Left lobe of liver (tissue), 2 donors: ENCODE measurements at regions not wholly inside any gene's neighbourhood (a gene's known extent, or its start where the extent isn't known, plus 50 kb on each side); places are given as distances from the start of the nearest gene placed in this dataset.

Source experiments
- ATAC-seq: fragments of 200-7000 bp; cut with Tn5 transposase; one replicate; pipeline ENCODE4 v1.9.1; 2020; ENCODE audit warnings: mild to moderate bottlenecking, moderate library complexity
- DNase-seq: peaks from one replicate; pipeline ENCODE4 v3.0.0-alpha.2; 2020; ENCODE audit warnings: low spot score
- donor health status: DM: no; HTN: no; CAD: no; lungs with moderate emphysema.
- donor health status: DM: no; HTN: yes; CAD: no.

DNA sequence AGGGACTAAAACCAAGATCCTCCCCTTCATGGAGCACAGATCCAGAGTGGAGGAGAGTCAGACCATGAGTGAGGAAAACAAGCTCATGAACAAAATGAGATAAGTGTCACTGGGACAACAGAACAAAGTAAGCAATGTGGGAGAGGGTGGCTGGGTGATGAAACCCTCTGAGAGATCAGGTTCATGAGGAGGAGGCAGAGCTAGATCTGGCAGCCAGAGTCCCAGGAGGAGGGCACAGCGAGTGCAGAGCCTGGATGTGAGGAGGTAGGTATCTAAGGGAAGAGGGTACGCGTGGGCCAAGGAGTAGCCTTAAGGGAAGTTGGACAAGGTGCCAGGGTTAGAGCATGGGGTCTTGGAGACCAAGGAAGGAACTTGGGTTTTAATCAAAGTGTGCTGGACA lies 1311.9 kb downstream of the UQCRFS1 start:
- peak; percentile 48 for DNase-seq
- peak; percentile 68 for ATAC-seq

DNA sequence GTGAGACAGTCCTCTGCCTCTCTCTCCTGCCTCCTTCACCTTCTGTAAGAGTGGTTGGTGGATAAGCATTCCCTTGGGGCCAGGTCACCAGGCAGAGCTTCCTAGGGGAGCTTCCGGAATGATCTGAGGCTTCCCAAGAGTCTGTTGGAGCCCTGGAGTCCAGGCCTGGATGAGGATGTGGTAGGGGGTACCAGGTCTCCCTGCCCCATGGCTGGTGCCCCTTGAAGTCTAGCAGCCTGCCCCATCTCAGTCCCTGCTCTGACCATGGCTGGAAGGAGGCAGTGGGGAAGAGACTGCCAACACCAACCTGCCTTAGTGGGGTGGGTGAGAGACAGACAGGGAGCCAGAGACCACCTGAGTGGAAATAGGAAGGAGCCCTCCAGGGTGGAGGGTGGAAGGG lies 1316.9 kb downstream of the UQCRFS1 start:
- ATAC-seq (no peak), DNase-seq (no peak)

DNA sequence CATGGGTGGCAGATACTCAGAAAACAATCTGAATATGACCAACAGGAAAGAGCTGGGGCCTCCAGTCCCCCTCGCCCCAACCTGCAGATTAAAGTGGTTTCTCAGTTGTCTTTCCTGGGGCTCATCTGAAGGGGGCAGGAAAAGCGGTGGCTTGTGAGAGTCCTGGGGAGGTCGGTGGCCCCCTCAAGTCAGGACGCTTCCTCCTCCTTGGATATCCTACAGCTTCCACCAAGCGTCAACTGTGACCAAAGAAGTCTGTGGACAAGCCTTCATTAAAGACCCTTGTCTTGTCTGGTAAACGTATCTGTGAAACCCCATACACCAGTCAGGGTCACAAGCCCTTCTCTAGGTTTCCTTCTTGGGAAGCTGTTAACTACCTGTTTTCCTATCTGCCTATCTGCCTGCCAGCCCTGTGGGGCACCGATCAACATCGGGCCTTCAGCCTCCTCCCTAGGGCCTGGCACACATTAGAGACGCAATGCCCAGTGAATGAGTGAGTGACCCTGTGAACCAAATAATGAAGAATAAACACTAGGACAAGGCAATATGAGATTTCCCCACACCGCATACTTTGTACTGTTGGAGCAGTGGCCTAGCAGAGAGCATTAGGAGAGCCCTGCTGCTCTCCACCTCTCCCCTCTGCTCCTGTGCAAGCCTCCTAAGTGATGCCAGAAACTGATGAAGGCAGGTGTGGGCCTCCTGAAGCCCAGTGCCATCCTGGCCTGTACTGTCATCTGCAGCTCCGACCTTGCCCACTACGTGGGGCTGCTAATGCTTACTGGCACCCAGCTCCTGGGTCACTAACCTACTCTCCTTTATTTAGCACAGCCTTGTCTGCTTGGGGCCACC lies 1317.8 kb downstream of the UQCRFS1 start:
- DNase-seq (peak; percentile 61), ATAC-seq (peak; percentile 84)

DNA sequence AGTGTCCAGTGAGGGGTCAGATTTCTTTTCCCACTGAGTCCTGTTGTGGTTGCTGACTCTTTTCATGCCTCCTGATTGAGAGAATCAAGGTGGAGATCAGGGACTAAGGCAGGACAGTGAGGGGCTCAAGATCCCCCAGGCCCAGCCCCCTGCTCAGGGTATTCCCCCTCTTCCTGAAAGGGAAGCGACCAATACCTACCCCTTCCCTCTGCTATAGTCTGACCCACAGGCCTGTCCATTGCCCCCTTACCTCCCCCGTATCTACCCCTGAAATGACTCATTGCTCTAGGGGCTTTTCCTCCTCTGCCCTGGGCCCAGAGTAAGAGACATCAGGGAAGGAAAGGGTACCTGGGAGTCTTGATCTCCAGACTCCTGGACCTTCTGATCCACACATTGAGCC lies 1320.5 kb downstream of the UQCRFS1 start:
- no peak for DNase-seq
- ATAC-seq: no peak

DNA sequence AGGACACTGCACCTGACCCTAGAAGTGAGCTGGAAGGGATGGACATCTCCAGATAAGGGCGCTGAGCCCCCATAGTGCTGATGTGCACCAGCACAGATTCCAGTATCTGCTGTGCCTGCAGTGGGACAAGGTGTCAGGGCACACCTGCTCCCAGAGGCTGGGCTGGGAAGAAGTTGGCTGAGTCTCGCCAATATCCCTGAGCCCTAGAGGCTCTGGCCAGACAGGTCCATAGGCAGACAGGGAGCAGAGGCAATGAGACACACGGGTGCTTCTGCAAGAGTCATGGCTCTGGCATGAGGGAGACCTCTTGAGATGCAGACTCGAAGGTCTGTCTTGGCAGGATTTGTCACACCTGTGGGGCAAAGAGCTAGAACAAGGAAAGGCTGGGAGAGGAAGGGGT lies 1321.5 kb downstream of the UQCRFS1 start:
- no peak for ATAC-seq
- DNase-seq: no peak

DNA sequence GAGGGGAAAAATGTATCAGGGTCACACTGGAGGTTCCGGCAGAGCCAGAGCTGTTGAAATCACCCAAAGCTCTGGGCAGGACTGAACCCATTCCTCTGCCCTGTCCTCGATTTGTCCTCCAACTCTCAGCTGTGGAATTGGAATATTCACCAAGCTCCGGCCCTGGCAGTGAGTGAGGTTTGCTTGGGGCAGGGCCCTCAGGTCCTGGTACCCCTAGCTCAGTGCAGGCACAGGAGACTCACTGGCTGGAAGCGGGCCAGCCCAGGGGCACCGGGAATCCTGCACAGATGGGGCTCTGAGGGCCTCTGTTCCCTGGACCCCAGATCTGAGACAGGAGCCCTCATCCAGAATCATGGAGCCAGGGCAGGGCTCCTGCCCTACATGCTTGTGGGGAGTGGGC lies 1322.3 kb downstream of the UQCRFS1 start:
- DNase-seq (no peak), ATAC-seq (no peak)

DNA sequence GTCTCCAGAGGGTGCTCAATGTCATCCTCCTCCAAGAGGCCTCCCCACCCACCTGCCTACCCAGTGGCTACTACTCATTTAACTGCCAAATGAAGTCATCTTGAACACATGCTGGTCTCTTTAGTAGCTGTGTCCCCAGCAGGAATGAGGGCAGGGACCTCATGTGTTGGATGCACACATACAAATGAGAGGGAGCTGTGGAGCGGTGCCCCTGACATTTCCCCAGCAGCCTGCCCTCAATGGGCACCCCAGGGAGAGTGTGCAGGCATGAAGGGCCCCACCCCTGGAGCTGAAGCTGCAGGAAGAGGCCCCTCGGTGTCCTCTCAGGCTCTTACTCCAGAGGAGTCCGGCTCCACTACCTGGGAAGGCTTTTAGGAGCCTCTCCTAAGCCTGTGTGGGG lies 1322.7 kb downstream of the UQCRFS1 start:
- no peak for DNase-seq
- no peak for ATAC-seq

DNA sequence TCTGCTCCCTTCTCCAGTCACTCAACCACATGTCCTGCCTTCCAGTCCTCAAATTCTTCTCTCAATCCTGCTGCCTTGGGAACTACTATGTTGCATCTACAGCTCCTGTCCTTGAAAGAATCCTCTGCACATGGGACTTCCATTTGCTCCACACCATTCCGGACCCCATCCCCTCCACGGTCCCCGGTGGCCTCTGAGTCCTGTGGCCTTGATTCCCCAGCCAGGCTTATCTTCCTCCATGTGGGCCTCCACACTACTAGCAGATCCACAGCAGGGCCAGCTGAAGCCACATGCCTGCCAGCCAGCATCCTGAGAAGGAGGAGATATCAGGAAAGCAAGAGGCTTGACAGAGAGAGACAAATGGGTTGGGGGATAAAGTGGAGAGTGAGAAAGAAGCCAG lies 1323.8 kb downstream of the UQCRFS1 start:
- DNase-seq (no peak), ATAC-seq (no peak)

DNA sequence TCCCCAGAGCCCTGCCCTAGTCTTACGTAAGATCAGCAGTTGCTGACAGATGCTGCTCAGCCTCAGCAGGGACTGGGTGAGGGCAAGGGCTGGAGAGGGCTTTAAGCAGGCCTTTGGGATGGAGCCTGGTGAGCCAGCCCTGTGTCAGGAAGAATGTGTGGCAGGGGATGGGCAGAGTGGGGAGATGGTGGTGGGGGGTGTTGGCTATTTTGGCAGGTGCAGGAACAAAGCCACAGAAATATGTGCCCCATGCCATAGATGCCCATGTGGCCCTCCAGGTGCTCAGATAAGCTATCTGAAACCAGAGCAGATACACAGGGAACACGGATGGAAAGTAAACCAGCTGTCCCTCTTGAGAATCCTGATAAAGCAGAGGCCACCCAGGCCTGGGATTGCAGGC lies 1325.0 kb downstream of the UQCRFS1 start:
- no peak for ATAC-seq
- DNase-seq: no peak

DNA sequence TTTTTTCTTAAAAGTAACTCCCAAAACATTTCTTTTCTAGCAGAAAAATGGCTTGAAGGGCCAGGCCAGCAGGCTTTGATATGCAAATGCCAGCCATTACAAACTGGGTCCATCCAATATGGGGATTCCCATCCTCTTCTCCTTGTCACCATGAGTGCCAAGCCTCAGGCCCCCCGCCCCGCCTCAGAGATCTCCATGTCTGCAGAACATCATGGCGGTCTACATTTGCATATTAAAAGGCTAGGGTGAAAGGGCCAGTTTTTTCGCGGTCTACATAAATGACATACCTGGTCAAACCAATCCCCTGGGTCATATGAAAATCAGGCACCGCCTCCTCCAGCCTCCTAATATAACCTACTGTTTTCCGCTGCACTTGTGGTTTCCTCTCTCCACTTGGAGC lies 1327.6 kb downstream of the UQCRFS1 start:
- DNase-seq (no peak), ATAC-seq (no peak)

DNA sequence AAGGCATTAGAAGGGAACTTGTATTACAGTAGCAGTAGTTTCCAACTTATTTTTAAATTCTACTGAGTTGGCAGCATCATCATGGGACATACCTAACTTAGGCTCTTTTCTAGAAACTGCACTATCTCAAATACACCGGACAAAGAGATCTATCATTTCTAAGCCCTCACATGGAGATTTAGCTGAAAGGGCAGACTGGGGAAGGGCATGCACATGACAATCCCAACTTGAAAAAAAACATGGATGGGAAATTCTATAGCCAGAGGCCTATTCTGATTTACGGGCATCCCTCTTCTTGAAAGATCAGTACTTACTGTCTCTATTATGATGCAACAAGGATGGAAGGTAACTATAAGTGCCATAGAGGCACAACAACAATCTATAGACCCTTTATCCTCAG lies 1328.6 kb downstream of the UQCRFS1 start:
- ATAC-seq: no peak

DNA sequence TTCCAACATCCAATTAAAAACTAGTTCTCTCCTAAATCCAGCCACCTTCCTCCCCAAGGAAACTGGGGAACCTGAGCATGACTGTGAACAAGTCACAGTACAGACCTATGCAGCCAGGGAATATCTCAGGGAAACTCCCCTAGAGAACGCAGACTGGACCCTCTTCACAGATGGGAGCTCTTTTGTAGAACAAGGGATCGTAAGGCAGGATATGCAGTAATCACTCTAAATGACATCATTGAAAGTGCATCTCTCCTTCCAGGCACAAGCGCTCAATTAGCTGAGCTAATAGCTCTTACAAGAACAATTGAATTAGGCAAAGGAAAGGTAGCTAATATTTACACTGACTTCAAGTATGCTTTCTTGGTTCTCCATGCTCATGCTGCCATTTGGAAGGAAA lies 1331.7 kb downstream of the UQCRFS1 start:
- DNase-seq (no peak), ATAC-seq (no peak)

More for the DNA sequence above, 1328.6 kb downstream of the UQCRFS1 start:
- DNase-seq: no peak

DNA sequence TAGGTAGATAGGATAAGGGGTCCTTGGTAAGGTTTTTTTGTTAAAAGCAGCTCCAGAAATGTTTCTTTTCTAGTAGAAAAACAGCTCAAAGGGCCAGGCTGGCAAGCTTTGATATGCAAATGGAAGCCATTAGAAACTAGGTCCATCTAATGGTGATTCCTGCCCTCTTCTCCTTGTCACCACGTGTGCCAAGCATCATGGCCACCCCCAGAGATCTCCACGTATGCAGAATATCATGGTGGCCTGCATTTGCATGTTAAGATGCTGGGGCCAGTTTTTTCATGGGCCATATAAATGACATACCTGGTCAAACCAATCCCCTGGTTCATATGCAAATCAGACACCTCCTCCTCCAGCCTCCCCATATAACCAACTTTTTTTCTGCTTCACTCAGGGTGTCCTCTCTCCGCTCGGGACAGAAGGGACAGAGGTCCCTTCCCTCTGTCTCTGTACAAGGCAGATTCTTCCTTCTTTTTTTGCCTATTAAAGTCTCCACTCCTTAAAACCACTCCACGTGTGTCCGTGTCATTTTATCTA lies 1335.9 kb downstream of the UQCRFS1 start:
- DNase-seq: no peak
- no peak for ATAC-seq

DNA sequence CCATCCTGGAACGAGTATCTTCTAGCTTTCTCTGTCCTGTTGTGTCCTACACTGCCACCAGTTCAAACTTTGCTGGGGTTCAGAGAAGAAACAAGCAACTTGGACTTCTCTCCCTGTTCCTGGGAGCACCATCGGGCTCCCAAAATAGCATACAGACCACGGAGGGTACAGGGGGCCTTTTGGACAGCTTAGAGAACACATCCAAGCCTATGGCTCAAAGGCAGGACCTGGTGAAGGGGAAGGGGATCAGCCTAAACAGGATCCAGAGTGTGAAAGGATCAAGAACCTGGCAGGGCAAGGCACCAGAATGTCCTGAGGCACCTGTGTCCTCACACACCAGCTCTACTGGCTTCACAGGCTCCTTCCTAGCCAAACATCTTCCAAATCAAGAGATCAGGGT lies 1336.5 kb downstream of the UQCRFS1 start:
- no peak for DNase-seq
- ATAC-seq: no peak

DNA sequence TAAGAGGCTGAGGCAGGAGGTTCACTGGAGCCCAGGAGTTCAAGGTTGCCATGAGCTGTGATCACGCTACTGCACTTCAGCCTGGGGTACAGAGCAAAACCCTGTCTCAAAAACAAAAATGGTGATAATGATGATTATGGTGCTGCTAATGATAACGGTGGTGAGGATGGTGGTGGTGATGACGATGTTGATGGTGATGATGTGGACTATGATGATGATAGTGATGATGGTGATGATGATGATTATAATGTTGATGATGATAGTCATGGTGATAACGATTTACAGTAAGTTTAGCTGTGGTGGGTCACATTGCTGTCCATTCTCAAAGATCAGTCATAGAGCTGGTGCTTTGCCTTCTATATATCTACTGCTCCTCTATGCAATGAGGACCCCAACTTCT lies 1340.6 kb downstream of the UQCRFS1 start:
- ATAC-seq (no peak), DNase-seq (no peak)

DNA sequence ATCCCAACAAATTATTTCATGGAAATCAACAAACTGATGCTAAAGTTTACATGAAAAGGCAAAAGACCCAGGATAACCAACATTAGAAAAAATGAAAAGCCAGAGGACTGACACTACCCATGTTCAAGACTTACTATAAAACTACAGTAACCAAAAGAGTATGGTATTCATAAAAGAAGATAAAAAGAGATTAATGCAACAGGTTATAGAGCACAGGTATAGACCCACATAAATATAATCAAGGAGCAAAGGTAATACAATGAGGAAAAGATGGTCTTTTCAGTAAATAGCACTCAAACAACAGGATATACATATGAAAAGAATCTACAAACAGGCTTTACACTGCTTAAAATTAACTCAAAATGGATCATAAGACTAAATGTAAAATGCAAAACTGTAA lies 1342.7 kb downstream of the UQCRFS1 start:
- no peak for ATAC-seq

DNA sequence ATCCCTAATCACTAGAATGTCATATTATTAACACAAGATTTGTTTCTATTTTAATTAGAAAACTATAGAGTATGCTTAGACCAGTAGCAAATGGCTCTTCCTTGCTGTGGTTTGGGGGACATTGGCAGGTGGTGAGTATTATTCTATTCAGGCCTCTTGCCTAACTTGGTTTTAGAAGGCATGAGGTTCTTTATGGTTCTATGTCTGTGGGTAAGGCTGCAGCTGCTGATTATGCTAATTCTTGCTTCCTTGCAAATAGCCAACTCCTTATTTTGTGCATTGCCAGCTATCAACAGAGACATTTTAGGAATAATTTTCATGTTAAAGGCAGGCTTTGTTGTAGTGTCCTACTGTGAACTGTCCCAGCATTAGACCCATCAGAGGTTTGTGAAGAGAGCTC lies 1344.9 kb downstream of the UQCRFS1 start:
- ATAC-seq (no peak), DNase-seq (no peak)

More for the DNA sequence above, 1342.7 kb downstream of the UQCRFS1 start:
- no peak for DNase-seq

DNA sequence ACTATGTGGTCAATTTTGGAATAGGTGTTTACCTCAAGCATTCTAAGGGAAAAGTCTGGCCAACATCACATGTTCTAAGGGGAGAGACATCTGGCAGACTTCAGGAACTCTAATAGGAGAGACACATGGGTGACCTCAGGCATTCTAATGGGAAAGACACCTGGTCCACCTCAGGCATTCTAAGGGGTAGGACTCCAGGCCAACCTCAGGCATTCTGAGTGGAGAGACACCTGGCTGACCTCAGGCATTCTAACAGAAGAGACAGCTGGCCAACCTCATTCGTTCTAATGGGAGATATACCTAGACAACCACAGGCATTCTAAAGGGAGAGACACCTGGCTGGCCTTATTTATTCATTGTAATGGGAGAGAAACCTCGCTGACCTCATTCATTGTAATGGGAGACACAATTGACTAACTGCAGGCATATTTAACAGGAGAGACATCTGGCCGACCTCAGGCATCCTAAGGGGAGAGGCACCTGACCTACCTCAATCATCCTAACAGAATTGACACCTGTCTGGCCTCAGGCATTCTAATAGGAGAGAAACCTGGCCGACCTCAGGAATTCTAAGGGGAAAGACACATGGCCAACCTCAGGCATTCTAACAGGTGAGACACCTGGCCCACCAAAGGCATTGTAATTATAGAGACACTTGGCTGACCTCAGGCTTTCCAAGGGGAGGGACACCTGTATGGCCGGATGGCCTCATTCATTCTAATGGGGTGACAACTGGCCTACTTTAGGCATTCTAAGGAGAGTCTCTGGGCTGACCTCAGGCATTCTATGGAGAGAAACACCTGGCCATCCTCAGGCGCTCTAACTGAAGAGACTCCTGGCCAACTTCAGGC lies 1346.8 kb downstream of the UQCRFS1 start:
- DNase-seq (no peak), ATAC-seq (no peak)

DNA sequence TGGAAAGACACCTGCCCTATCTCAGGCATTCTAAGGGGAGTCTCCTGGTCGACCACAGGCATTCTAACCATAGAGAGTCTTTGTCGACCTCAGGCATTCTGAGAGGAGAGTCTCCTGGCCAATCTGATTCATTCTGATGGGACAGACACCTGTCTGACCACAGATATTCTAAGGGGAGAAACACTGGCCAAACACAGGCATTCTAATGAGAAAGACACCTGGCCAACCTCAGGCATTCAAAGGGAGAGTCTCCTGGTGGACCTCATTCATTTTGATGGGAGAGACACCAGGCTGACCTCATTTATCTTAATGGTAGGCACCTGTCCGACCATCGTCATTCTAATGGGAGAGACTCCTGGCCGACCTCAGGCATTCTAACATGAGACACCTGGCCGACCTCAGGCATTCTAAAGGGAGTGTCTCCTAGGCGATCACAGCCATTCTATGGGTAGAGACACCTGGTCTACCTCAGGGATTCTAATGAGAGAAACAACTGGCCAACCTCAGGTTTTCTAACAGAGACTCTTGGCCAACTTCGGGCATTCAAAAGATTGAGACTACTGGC lies 1351.5 kb downstream of the UQCRFS1 start:
- ATAC-seq: no peak
- no peak for DNase-seq

DNA sequence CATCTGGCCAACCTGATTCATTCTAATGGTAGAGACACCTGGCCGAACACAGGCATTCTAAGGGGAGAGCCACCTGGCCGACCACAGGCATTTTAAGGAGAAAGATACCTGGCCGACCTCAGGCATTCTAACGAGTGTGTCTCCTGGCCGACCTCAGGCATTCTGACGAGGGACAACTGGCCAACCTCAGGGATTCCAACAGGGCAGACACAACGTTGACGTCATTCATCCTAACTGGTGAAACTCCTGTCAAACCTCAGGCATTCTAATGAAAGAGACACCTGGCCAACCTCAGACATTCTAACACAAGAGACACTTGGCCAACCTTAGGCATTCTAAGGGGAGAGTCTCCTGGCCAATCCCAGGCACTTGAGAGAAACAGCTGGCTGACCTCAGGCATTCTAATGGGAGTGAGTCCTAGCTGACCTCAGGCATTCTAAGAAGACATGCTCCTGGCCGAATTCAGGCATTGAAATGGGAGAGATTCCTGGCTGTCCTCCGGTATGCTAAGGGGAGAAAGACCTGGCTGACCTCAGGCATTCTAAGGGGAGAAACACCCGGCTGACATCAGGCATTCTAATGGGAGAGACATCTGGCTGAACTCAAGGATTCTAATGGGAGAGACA lies 1352.5 kb downstream of the UQCRFS1 start:
- ATAC-seq: no peak
- DNase-seq: no peak

DNA sequence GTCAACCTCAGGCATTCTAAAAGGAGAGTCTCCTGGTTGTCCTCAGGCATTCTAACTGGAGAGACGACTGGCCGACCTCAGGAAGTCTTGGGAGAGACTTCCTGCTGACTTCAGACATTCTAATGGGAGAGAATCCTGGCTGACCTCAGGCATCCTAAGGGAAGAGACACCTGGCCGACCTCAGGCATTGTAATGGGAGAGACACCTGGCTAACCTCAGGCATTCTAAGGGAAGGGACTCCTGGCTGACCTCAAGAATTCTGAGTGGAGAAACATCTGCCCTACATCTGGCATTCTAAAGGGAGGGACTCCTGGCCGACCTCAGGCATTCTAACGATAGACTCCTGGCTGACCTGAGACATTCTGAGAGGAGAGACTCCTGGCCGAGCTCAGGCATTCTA lies 1353.3 kb downstream of the UQCRFS1 start:
- no peak for DNase-seq
- ATAC-seq: no peak
